KMS-11 (cell line): ENCODE measurements at regions not wholly inside any gene's neighbourhood (a gene's known extent, or its start where the extent isn't known, plus 50 kb on each side); places are given as distances from the start of the nearest gene placed in this dataset.

Source experiments
- H2AFZ ChIP-seq: fragments of 200-600 bp; sonication (generic); 2 replicates; pipeline ENCODE4 v1.6.1; 2016; ENCODE audit warnings: antibody characterized with exemption, mixed run types, low read depth
- H3K27ac ChIP-seq: fragments of 200-600 bp; sonication (generic); 2 replicates; pipeline ENCODE4 v1.6.1; 2016; ENCODE audit warnings: mild to moderate bottlenecking, mixed run types
- H3K27me3 ChIP-seq: fragments of 200-600 bp; sonication (generic); 2 replicates; pipeline ENCODE4 v1.6.1; 2017; ENCODE audit warnings: mild to moderate bottlenecking, low read depth, mixed run types, moderate library complexity; ENCODE audit not compliant: insufficient read depth
- H3K36me3 ChIP-seq: fragments of 200-600 bp; sonication (generic); 2 replicates; pipeline ENCODE4 v1.6.1; 2017; ENCODE audit warnings: mild to moderate bottlenecking, mixed run types; ENCODE audit not compliant: insufficient read depth
- H3K4me1 ChIP-seq: fragments of 200-600 bp; sonication (generic); 2 replicates; pipeline ENCODE4 v1.6.1; 2016; ENCODE audit warnings: mild to moderate bottlenecking, low read depth, mixed run types; ENCODE audit not compliant: poor library complexity, severe bottlenecking
- H3K4me2 ChIP-seq: fragments of 200-600 bp; sonication (generic); 2 replicates; pipeline ENCODE4 v1.7.0; 2016; ENCODE audit warnings: mild to moderate bottlenecking, mixed run types
- H3K4me3 ChIP-seq: fragments of 200-600 bp; sonication (generic); IDR thresholded peaks from 2 replicates; pipeline ENCODE4 v1.6.1; 2017; ENCODE audit warnings: low read depth, low read length, mixed read lengths; ENCODE audit not compliant: insufficient read depth
- H3K79me2 ChIP-seq: fragments of 200-600 bp; sonication (generic); 2 replicates; pipeline ENCODE4 v1.6.1; 2016; ENCODE audit warnings: low read depth, mixed run types; ENCODE audit not compliant: insufficient read depth
- H3K9ac ChIP-seq: fragments of 200-600 bp; sonication (generic); 2 replicates; pipeline ENCODE4 v1.6.1; 2016; ENCODE audit warnings: mild to moderate bottlenecking, mixed run types
- H4K20me1 ChIP-seq: fragments of 200-600 bp; sonication (generic); 2 replicates; pipeline ENCODE4 v1.6.1; 2016; ENCODE audit warnings: mild to moderate bottlenecking, mixed run types; ENCODE audit not compliant: insufficient read depth
- TF ChIP-seq, protein P1 (sequence below): fragments of 200-600 bp; sonication (generic); conservative IDR thresholded peaks from 2 replicates; pipeline ENCODE4 v1.6.1; 2017; ENCODE audit warnings: low read depth, mild to moderate bottlenecking, antibody characterized with exemption, low read length, moderate library complexity, mixed read lengths

DNA sequence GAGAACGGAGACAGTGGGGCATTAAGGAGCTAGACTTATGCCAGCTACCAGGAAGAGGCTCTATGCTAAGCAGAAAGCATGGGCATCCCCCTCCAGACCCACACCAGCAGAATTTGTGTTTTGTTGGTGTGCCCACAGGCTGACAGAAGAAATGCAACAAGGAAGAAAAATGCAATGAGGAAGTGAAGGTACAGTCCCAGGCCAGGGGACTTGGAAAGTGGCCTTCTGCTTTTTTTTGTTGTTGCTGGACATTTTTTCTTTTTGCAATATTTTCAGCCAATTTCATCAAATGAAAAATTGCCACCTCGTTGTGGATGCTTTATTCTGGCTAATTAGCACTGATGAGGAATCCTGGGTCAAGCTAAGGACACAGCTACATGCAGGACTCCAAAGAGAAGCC is 167.7 kb downstream of the TSHZ3 start:
- H3K27ac ChIP-seq: no peak overlapping the region
- H3K36me3 ChIP-seq: no peaks in the 10 kb centered on the region
- no peak overlapping the region for H3K4me2 ChIP-seq
- H4K20me1 ChIP-seq: no peaks in the 10 kb centered on the region
- no peaks in the 10 kb centered on the region for H3K4me1 ChIP-seq
- H3K9ac ChIP-seq: no peak overlapping the region
- no peaks in the 10 kb centered on the region for H3K27me3 ChIP-seq
- no peak overlapping the region for H2AFZ ChIP-seq
- TF ChIP-seq, protein P1, sequence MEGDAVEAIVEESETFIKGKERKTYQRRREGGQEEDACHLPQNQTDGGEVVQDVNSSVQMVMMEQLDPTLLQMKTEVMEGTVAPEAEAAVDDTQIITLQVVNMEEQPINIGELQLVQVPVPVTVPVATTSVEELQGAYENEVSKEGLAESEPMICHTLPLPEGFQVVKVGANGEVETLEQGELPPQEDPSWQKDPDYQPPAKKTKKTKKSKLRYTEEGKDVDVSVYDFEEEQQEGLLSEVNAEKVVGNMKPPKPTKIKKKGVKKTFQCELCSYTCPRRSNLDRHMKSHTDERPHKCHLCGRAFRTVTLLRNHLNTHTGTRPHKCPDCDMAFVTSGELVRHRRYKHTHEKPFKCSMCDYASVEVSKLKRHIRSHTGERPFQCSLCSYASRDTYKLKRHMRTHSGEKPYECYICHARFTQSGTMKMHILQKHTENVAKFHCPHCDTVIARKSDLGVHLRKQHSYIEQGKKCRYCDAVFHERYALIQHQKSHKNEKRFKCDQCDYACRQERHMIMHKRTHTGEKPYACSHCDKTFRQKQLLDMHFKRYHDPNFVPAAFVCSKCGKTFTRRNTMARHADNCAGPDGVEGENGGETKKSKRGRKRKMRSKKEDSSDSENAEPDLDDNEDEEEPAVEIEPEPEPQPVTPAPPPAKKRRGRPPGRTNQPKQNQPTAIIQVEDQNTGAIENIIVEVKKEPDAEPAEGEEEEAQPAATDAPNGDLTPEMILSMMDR: no peak
- H3K4me3 ChIP-seq: no peak overlapping the region
- no peaks in the 10 kb centered on the region for H3K79me2 ChIP-seq

DNA sequence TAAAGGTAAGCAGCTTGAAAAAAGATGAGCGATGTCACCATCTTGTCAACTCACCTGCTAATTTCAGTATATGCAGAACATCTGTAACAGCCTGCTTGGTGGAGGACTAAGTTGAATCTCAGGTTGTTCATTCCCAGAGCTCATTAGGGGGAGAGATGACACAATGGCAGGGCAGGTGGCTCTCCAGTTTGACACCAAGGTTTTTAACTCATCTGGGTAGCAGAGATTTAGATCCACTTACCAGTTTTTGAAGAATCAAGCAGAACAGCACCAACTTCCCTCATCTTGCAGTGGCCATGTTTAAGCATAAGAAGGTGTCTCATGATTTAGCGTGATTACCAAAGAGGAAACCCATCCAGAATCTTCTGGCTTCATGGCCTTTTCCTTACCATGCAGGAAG is 168.3 kb downstream of the TSHZ3 start:
- TF ChIP-seq, protein P1: no peak
- Histone ChIP-seq H3K4me2 (no peak overlapping the region), H3K9ac (no peak overlapping the region), H3K27me3 (no peaks in the 10 kb centered on the region), H3K36me3 (no peaks in the 10 kb centered on the region), H4K20me1 (no peaks in the 10 kb centered on the region), H3K4me3 (no peak overlapping the region), H3K27ac (no peak overlapping the region), H2AFZ (no peak overlapping the region), H3K4me1 (no peaks in the 10 kb centered on the region), H3K79me2 (no peaks in the 10 kb centered on the region)

DNA sequence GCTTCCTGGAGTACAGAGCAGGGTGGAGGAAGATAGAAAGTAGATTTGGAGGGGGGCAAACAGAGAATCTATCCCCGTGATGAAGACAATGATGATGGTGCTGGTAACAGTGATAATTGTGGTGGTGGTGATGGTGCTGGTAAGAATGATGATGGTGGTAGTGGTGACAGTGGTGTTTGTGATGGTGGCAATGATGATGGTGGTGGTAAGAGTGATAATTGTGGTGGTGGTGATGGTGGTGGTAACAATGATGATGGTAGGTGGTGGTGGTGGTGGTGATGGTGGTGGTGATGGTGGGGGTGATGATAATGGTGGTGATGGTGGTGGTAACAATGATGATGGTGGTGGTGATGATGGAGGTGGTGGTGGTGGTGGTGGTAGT is 169.8 kb downstream of the TSHZ3 start:
- Histone ChIP-seq H3K27me3 (no peaks in the 10 kb centered on the region), H3K4me3 (no peak overlapping the region), H3K4me1 (no peaks in the 10 kb centered on the region), H3K4me2 (no peak overlapping the region), H3K36me3 (no peaks in the 10 kb centered on the region), H2AFZ (no peak overlapping the region), H3K27ac (no peak overlapping the region), H3K79me2 (no peaks in the 10 kb centered on the region), H4K20me1 (no peaks in the 10 kb centered on the region), H3K9ac (no peak overlapping the region)
- TF ChIP-seq, protein P1: no peak

DNA sequence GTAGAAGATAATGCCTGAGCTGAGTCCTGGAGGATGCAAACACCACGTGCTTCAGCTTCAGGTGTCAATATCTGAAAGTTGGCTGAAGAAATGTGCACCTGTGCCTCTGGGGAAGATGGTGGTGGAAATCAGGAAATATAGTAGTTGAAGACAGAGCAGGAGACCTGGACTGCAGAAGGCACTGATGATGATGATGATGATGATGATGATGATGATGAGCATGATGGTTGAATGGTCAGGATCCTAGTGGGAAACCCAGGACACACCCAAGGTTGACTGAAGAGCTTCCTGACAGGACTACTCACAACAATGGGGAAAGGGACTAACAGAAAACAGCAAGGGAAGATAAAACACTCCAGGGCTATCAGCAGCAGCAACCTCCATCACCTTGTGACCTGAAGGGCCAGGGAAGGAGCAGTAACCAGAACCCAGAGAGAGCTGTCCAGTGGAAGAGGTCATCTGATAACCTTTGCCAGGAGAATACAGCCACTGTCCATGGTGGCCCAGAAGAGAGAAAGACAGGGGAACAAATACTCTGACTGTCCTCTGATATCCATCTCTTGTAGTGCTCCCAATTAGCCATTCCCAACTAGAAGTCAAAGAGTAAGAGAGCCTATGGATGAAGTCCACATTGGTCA is 170.3 kb downstream of the TSHZ3 start:
- TF ChIP-seq, protein P1: no peak
- no peaks in the 10 kb centered on the region for H3K79me2 ChIP-seq
- H2AFZ ChIP-seq: no peak overlapping the region
- H3K36me3 ChIP-seq: no peaks in the 10 kb centered on the region
- H3K4me3 ChIP-seq: no peak overlapping the region
- no peak overlapping the region for H3K9ac ChIP-seq
- H3K27ac ChIP-seq: no peak overlapping the region
- no peaks in the 10 kb centered on the region for H3K4me1 ChIP-seq
- H3K27me3 ChIP-seq: no peaks in the 10 kb centered on the region
- no peaks in the 10 kb centered on the region for H4K20me1 ChIP-seq
- H3K4me2 ChIP-seq: no peak overlapping the region
